HG03039 (cell line): ENCODE measurements at regions not wholly inside any gene's neighbourhood (a gene's known extent, or its start where the extent isn't known, plus 50 kb on each side); places are given as distances from the start of the nearest gene placed in this dataset.

ENCODE experiments used
- ATAC-seq: cut with Tn5 transposase; IDR thresholded peaks from one replicate; pipeline ENCODE4 v1.9.1; 2021; ENCODE audit warnings: mild to moderate bottlenecking, moderate library complexity; ENCODE audit not compliant: unreplicated experiment

DNA sequence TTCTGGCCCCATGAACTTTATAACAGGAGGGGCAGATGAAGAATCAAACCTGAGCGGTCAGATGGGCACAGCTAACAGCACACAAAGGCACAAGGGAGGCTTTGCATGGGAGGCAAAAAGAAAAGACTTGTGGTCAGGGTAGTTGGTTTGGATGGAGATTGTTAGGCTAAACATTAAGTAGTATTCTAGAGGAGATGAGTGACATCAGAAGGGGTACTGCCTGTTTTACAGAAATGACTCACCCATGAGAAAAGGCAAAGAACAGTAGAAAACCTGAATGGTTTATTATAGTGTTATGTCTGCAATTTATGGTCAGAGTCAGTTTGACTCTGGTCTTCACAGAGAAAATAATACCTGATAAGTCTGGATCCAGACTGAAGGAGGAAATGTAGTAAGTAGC, 129.8 kb upstream of the KIRREL3 start:
- no peak for ATAC-seq

DNA sequence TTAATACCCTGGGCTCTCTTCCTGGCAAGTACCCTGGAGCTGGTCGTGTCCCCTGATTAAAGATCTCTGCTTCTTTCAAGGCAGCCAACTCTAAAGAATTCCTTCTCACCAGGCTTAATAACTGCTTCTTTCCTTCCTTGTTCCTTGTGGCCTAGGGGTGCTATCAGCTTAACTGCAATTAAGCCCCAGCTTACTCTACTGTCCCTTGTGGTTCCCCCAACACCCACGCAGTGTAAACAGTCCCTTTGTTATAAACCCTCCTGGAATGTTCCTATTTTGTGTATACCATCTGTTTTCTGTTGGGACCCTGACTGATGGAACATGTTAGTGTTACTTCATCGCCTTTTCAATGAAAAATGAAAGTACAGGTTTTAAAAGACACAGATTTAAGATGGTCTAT, 126.4 kb upstream of the KIRREL3 start:
- ATAC-seq: no peak

DNA sequence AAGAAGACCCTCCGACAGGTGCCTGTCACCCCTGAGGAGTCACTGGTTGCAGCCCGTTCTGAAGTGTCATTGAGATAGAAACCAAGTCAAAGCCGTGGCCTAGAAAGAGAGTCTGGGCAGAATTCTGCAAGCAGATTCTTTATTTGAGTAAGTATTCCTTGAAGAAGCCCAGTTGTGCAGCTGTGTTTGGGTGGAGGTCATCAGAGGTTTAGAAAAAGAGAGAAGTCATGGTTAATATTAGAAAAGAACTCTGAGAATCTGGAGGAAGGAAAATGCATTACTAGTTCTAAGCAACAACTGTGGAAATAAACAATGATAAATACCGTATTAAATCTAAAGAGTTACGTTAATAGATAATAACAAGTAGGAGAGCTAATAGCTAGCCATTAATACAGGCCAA, 118.8 kb upstream of the KIRREL3 start:
- no peak for ATAC-seq

- ATAC-seq: no peak
Observed at GRCh38 chr11:127118811-127119210, 118.2 kb upstream of the KIRREL3 start.

DNA sequence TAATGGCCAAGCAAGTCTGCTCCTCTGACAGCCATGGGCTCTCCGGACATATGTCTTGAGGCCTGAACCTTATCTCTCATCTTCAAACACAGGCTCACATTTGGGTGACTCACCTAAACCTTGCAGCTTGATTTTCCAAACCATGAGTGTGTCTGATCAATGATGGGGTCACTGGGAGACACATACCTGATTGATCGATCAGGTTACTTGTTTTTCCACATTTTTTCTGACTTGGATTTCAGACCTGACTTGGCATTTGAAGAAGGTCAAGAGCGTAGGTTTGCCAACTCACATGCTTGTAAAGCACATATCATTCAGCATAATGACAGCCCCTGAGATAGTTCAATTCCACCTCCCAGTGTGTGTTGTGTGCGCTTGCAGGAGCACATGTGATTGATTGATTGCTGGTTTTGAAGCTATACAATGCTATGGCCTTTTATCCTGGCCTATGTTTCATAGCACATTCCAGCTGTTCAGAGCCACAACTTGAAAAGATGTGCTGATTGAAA, 116.7 kb upstream of the KIRREL3 start:
- ATAC-seq: no peak

DNA sequence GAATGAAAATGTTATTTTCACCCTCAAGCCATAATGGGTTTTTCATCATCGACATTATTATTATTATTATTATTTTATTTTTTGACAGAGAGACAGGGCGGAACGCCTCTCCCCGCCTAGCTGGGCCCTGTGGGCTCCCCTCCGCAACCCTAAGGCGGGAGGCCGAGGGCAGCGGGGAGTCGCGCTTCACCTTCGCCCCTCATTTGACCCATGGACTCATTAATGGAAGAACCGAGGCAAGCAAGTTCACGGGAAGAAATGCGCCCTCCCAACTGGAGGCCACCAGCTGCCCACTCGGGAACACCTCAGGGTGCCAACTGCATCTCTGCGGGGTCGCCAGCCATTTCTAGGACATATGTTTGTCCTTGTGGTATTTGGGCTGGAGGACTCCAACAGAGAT, 115.3 kb upstream of the KIRREL3 start:
- ATAC-seq: no peak

DNA sequence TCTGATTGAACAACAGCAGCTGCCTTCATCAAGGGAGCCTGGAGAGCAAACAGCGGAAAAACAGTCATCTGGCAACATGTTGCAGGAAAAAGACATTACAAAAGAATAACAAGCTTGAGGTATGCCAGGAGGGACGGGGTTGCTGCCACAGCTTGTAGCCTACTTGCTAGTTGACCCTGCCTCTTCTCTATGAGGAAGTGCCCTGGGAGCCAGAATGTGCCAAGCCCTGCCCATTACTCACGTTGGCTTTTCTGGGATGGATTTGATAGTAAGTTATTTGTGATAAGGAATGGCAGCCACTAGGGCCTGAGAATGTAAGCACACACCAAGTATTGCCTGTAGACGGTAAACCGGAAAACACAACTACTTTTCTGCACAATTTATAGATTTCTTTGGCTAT, 113.5 kb upstream of the KIRREL3 start:
- ATAC-seq: no peak

- ATAC-seq: no peak
Observed at GRCh38 chr11:127110542-127110941, 110.0 kb upstream of the KIRREL3 start.

- ATAC-seq: no peak
Observed at GRCh38 chr11:127109796-127110480, 109.4 kb upstream of the KIRREL3 start.

DNA sequence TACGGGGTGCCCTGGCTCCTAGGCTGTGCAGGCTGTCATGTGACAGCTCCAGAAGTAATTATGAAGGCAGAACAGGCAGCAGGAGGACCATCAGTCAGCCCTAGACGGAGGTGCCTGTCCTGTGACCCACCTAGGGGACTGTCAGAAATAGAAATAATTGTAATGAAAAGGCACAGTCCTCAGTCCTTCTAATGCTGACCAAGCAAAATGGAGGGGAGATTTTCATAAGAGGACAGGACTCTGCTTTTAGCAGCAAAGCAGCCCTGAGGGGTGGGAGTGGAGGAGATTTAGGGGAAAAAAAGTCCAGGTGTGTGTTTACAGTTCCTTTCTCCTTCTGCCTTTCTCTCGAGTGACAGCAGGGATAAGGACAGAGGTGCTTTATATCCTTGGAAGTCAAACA, 108.3 kb upstream of the KIRREL3 start:
- ATAC-seq: no peak

- ATAC-seq: no peak
Observed at GRCh38 chr11:127106938-127107337, 106.4 kb upstream of the KIRREL3 start.

DNA sequence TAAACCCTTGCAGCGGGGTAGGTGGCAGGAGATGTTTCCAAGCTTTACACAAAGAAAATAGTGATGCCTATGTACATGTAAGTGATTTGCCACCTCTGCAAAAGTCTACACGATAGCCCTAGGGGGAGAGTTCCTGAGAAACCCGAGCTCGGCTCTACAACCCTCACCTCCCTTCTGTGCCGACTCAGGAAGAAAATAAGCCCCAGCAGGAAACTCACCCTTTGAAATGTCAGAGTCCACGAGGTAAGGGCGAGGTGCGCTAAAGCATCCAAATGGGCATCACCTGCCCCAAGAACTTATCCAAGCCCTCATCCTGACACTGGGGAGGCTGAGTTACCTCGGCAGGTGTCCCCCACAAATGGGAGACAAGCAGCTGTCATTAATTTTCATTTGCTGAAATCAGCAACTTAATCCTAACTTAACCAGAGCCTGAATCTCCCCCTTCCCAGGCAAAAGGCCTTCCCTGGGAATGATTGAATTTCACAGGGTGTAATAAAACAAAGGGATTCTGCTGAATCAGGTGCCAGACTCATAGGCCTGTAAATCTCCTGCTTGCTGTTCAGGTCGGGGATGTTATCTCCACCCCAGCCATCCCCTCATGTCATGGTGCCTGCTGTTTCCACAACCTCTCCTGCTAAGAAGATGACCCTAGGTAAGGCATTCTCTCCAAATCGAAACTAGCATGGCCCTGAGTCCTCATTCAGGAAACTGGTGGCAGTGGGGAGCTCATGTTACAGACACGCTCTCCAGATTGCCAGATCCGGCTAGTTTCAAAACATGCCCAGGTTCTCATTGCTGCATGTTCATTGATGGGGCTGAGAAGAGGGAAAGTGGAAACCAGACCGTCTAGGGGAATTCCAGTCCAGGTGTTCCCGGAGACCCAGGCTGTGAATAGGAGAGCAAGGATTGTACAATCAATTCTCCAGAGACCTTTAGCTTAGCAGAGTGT, 105.3 kb upstream of the KIRREL3 start:
- ATAC-seq: no peak

DNA sequence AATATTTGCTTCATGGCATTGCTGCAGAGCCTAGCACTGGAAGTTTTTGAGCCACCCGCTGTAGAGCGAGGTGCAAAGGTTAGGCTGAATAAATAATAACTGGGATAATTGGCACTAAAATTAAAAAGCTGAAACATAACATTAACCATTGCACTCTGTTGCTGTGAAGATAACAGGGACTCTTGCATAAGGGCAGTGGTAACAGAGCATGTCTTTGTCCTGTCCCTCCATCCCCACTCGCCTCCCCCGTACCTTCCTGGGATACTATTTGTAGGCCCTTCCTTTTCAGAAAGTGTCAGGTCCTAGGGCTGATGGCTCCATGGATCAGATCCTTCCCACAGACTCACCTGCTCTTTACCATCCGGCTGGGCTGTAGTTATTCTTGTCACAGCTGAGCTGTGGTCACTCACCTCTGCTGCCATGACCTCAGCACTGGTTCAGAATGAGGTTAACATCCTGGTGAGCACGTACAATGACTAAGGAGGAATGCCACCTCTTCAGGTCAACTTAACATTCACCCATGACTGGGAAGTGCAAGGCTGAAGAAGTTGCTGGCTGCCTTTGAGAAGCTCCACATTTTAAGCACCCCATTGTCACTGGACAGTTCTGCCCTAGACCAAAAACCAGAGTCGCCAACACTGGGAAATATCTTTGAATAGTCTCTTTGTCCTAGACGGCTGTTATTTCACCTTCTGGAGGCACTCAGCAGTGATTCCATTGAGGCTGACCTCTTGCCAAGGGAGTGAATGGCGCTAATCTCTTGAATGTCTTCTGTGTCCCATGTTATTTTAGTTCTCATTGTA, 103.2 kb upstream of the KIRREL3 start:
- ATAC-seq: no peak

GRCh38 chr11:127098684-127099083, 98.1 kb upstream of the KIRREL3 start:
- ATAC-seq: no peak

- ATAC-seq: no peak
Observed at GRCh38 chr11:127080735-127081134, 80.2 kb upstream of the KIRREL3 start.

GRCh38 chr11:127075758-127076157, 75.2 kb upstream of the KIRREL3 start:
- ATAC-seq: no peak

DNA sequence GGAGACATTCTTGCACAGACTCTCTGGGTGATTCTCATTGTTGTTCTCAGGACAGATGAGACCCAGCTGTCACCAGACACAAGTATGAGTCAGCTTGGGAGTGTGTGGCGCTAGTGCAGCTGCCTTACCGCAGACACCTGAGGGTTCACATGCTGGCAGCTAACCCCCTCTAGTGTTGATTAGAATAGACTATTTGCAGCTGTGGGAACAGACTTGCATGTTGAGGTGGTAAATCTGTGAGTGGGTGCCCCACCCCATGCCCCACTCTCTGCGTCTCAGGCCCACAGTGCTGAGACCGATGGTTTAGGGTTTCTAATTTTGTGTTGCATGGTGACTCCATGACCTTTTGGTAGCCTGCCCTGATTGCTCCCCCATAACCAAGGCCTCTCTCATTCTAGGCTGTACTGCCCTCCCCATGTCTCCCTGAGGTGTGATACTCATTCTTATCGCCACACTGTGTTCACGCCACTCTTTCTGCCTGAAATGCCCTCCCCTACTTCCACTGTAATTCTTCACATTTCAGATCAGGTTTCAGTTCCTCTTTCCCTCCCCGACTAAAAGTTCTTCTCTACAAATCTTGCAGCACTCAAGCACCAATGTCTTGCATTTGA, 73.7 kb upstream of the KIRREL3 start:
- ATAC-seq: peak; percentile 92

GRCh38 chr11:127073621-127074020, 73.1 kb upstream of the KIRREL3 start:
- no peak for ATAC-seq

DNA sequence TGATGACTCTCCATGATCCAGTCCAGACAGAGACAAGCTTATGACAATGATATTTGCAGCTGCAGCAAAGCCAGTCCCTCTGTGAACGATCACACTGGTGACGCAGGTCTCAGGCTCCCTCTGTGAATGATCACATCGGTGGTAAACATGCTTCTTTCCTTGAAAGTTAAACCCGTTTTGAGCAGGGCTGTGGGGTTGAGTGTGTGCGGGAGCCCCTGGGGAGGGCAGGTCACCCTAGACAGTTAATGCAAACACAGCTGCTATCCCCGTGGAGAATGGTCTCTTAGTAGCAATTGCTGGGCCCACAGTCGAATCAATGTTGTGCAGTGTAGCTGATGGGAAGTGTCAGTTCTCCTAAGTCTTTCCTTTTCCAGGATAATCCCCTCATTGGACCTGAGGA, 71.0 kb upstream of the KIRREL3 start:
- ATAC-seq: no peak

GRCh38 chr11:127070808-127071207, 70.2 kb upstream of the KIRREL3 start:
- no peak for ATAC-seq
